ENCODE measurements at regions not wholly inside any gene's neighbourhood (a gene's known extent, or its start where the extent isn't known, plus 50 kb on each side); places are given as distances from the start of the nearest gene placed in this dataset.

DNA sequence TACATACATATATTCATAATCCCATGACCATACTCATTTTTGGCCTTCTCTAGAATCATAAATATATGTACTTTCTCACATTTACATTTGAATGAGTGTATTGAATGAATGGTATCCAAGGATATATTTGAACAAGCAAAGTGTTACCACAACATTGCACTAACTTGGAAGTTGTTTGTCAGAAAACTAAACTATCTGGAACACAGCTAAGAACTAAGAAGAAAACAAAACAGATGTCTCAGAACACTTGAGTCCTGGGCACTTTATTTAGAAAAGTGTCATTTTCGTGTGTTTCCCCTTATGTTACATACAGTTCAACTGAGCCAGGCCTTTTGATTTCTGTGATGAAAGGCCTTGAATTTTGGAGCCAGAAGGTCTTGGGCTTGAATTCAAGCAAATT is 466.7 kb upstream of the FAT1 start:
- TF ChIP-seq, protein P1, sequence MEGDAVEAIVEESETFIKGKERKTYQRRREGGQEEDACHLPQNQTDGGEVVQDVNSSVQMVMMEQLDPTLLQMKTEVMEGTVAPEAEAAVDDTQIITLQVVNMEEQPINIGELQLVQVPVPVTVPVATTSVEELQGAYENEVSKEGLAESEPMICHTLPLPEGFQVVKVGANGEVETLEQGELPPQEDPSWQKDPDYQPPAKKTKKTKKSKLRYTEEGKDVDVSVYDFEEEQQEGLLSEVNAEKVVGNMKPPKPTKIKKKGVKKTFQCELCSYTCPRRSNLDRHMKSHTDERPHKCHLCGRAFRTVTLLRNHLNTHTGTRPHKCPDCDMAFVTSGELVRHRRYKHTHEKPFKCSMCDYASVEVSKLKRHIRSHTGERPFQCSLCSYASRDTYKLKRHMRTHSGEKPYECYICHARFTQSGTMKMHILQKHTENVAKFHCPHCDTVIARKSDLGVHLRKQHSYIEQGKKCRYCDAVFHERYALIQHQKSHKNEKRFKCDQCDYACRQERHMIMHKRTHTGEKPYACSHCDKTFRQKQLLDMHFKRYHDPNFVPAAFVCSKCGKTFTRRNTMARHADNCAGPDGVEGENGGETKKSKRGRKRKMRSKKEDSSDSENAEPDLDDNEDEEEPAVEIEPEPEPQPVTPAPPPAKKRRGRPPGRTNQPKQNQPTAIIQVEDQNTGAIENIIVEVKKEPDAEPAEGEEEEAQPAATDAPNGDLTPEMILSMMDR (IDR thresholded peaks at IDR 0.05), result no peak
- TF ChIP-seq POLR2A (IDR thresholded peaks at IDR 0.05), result no peak

All from body of pancreas (tissue), 4 donors.